Mucosa of descending colon (tissue), 3 donors: ENCODE measurements at regions not wholly inside any gene's neighbourhood (a gene's known extent, or its start where the extent isn't known, plus 50 kb on each side); places are given as distances from the start of the nearest gene placed in this dataset.

Source experiments
- ATAC-seq: fragments of 200-7000 bp; cut with Tn5 transposase; one replicate; pipeline ENCODE4 v1.9.1; 2020; ENCODE audit warnings: mild to moderate bottlenecking, moderate library complexity
- DNase-seq, 3 donors: peaks; one replicate each; pipeline ENCODE4 v3.0.0-alpha.2; 2020
- H3K36me3 ChIP-seq: fragments of 200-600 bp; one replicate; pipeline ENCODE4 v1.8.0; 2021; ENCODE audit warnings: low read depth, mild to moderate bottlenecking
- H3K4me1 ChIP-seq: fragments of 200-600 bp; one replicate; pipeline ENCODE4 v1.8.0; 2021; ENCODE audit warnings: low read depth, mild to moderate bottlenecking
- H3K4me3 ChIP-seq: fragments of 200-600 bp; one replicate; pipeline ENCODE4 v1.8.0; 2021; ENCODE audit warnings: mild to moderate bottlenecking
- H3K9me3 ChIP-seq: fragments of 200-600 bp; one replicate; pipeline ENCODE4 v1.8.0; 2021; ENCODE audit warnings: mild to moderate bottlenecking
- CTCF ChIP-seq: fragments of 200-600 bp; IDR thresholded peaks from one replicate; pipeline ENCODE4 v1.8.0; 2022; ENCODE audit warnings: antibody characterized with exemption, mild to moderate bottlenecking
- intact Hi-C, 2 donors: fragments of 100-400 bp; cut with DNase I in 1 of 2; cut with micrococcal nuclease in 1 of 2; formaldehyde crosslinking; loops; one replicate each; pipeline versions ENCODE4 v1.11.0 to v1.11.1; 2022; cut with DNase I, micrococcal nuclease
- donor health status: DM: no; HTN: no; CAD: no; lungs with moderate emphysema.
- donor health status: DM: no; HTN: no; CAD: no.
- donor health status: DM: no; HTN: yes; CAD: no.

GRCh38 chr14:88937706-88938105 lies 113.3 kb downstream of the TTC8 start:
- H3K4me3 ChIP-seq = no peak overlapping the region
- ATAC-seq (no peak), DNase-seq (no peak)
- no peaks in the 10 kb centered on the region for H3K9me3 ChIP-seq
- intact Hi-C loops = no loop called here
- no peaks in the 10 kb centered on the region for H3K4me1 ChIP-seq
- no peaks in the 10 kb centered on the region for H3K36me3 ChIP-seq
- no peak for TF ChIP-seq CTCF

- H3K36me3 ChIP-seq = no peaks in the 10 kb centered on the region
- intact Hi-C loops = no loop called here
- H3K4me3 ChIP-seq = no peak overlapping the region
- ATAC-seq (no peak), DNase-seq (no peak)
- no peaks in the 10 kb centered on the region for H3K4me1 ChIP-seq
- TF ChIP-seq CTCF = no peak
- no peaks in the 10 kb centered on the region for H3K9me3 ChIP-seq
Observed at GRCh38 chr14:88940671-88941070, 116.2 kb downstream of the TTC8 start.

GRCh38 chr14:88941414-88941813 lies 117.0 kb downstream of the TTC8 start:
- Histone ChIP-seq H3K4me1 (no peaks in the 10 kb centered on the region), H3K4me3 (no peak overlapping the region), H3K9me3 (no peaks in the 10 kb centered on the region), H3K36me3 (no peaks in the 10 kb centered on the region)
- DNase-seq = no peak
- intact Hi-C loops = no loop called here
- TF ChIP-seq CTCF = no peak
- ATAC-seq = no peak

- H3K36me3 ChIP-seq = no peaks in the 10 kb centered on the region
- H3K4me3 ChIP-seq = no peak overlapping the region
- TF ChIP-seq CTCF = no peak
- intact Hi-C loops = no loop called here
- DNase-seq = no peak
- H3K9me3 ChIP-seq = no peaks in the 10 kb centered on the region
- no peak for ATAC-seq
- H3K4me1 ChIP-seq = no peaks in the 10 kb centered on the region
Observed at GRCh38 chr14:88947646-88948598, 123.5 kb downstream of the TTC8 start.

GRCh38 chr14:88950069-88950468 lies 125.6 kb downstream of the TTC8 start:
- Histone ChIP-seq H3K4me3 (no peak overlapping the region), H3K4me1 (no peaks in the 10 kb centered on the region), H3K9me3 (no peaks in the 10 kb centered on the region), H3K36me3 (no peaks in the 10 kb centered on the region)
- intact Hi-C loops = no loop called here
- ATAC-seq (no peak), DNase-seq (no peak)
- TF ChIP-seq CTCF = no peak
